ENCODE measurements at regions not wholly inside any gene's neighbourhood (a gene's known extent, or its start where the extent isn't known, plus 50 kb on each side); places are given as distances from the start of the nearest gene placed in this dataset.
A peak's percentile ranks its signal among the peaks of the same experiment; 100 is the strongest.
"Not testable (repeated sequence)": the region's sequence is repeated elsewhere in the genome, so short reads cannot be mapped to it uniquely, and the experiment has no call there.

GRCh38 chr11:22444076-22444475 lies 105.9 kb downstream of the SLC17A6 start:
- H3K27me3 Mint-ChIP-seq (ENCODE audit: unreplicated experiment): no peaks in the 10 kb centered on the region
- no peak overlapping the region for H3K27ac Mint-ChIP-seq (ENCODE audit: unreplicated experiment)
- no peaks in the 10 kb centered on the region for H3K9me3 Mint-ChIP-seq (ENCODE audit: unreplicated experiment)
- no peak overlapping the region for H3K4me3 Mint-ChIP-seq (ENCODE audit: unreplicated experiment)
- H3K4me1 Mint-ChIP-seq (ENCODE audit: unreplicated experiment): no peaks in the 10 kb centered on the region
- no peak for TF ChIP-seq CTCF (IDR thresholded peaks at IDR 0.05; ENCODE audit: unreplicated experiment)
- no peak for DNase-seq (ENCODE audit: low spot score)
- H3K36me3 Mint-ChIP-seq (ENCODE audit: low read depth, unreplicated experiment): no peaks in the 10 kb centered on the region

- no peaks in the 10 kb centered on the region for H3K36me3 Mint-ChIP-seq (ENCODE audit: low read depth, unreplicated experiment)
- DNase-seq (ENCODE audit: low spot score): no peak
- H3K4me3 Mint-ChIP-seq (ENCODE audit: unreplicated experiment): no peak overlapping the region
- H3K9me3 Mint-ChIP-seq (ENCODE audit: unreplicated experiment): no peaks in the 10 kb centered on the region
- H3K27me3 Mint-ChIP-seq (ENCODE audit: unreplicated experiment): no peaks in the 10 kb centered on the region
- TF ChIP-seq CTCF (IDR thresholded peaks at IDR 0.05; ENCODE audit: unreplicated experiment): no peak
- no peak overlapping the region for H3K27ac Mint-ChIP-seq (ENCODE audit: unreplicated experiment)
- no peaks in the 10 kb centered on the region for H3K4me1 Mint-ChIP-seq (ENCODE audit: unreplicated experiment)
These were observed 103.7 kb downstream of the SLC17A6 start for GRCh38 chr11:22441831-22442230.

- H3K9me3 Mint-ChIP-seq (ENCODE audit: unreplicated experiment); H3K36me3 Mint-ChIP-seq (ENCODE audit: low read depth, unreplicated experiment); H3K4me3 Mint-ChIP-seq (ENCODE audit: unreplicated experiment); H3K4me1 Mint-ChIP-seq (ENCODE audit: unreplicated experiment); H3K27ac Mint-ChIP-seq (ENCODE audit: unreplicated experiment); DNase-seq (ENCODE audit: low spot score); H3K27me3 Mint-ChIP-seq (ENCODE audit: unreplicated experiment): not testable (repeated sequence)
These were observed 97.4 kb downstream of the SLC17A6 start for GRCh38 chr11:22435582-22435981.

GRCh38 chr11:22433517-22433916 lies 95.3 kb downstream of the SLC17A6 start:
- H3K27ac Mint-ChIP-seq (ENCODE audit: unreplicated experiment): no peak overlapping the region
- no peaks in the 10 kb centered on the region for H3K27me3 Mint-ChIP-seq (ENCODE audit: unreplicated experiment)
- no peaks in the 10 kb centered on the region for H3K9me3 Mint-ChIP-seq (ENCODE audit: unreplicated experiment)
- H3K4me1 Mint-ChIP-seq (ENCODE audit: unreplicated experiment): peaks cover 6% of the 10 kb centered on the region
- H3K4me3 Mint-ChIP-seq (ENCODE audit: unreplicated experiment): peak overlapping the region; percentile 3
- DNase-seq (ENCODE audit: low spot score): no peak
- H3K36me3 Mint-ChIP-seq (ENCODE audit: low read depth, unreplicated experiment): no peaks in the 10 kb centered on the region
- TF ChIP-seq CTCF (IDR thresholded peaks at IDR 0.05; ENCODE audit: unreplicated experiment): no peak

- Mint-ChIP-seq H3K27ac (ENCODE audit: unreplicated experiment) (peak overlapping the region; percentile 40), H3K36me3 (ENCODE audit: low read depth, unreplicated experiment) (no peaks in the 10 kb centered on the region), H3K4me3 (ENCODE audit: unreplicated experiment) (peak overlapping the region; percentile 86), H3K27me3 (ENCODE audit: unreplicated experiment) (no peaks in the 10 kb centered on the region), H3K9me3 (ENCODE audit: unreplicated experiment) (no peaks in the 10 kb centered on the region), H3K4me1 (ENCODE audit: unreplicated experiment) (peaks cover 6% of the 10 kb centered on the region)
- DNase-seq (ENCODE audit: low spot score): no peak
- TF ChIP-seq CTCF (IDR thresholded peaks at IDR 0.05; ENCODE audit: unreplicated experiment): no peak
These were observed 94.9 kb downstream of the SLC17A6 start for GRCh38 chr11:22433094-22433455.

All from endothelial cell (in vitro differentiated cells).